HG03571 (cell line): ENCODE measurements at regions not wholly inside any gene's neighbourhood (a gene's known extent, or its start where the extent isn't known, plus 50 kb on each side); places are given as distances from the start of the nearest gene placed in this dataset.
"Not testable (repeated sequence)": the region's sequence is repeated elsewhere in the genome, so short reads cannot be mapped to it uniquely, and the experiment has no call there.

Experiments used
- ATAC-seq: cut with Tn5 transposase; IDR thresholded peaks from one replicate; pipeline ENCODE4 v1.9.1; 2021; ENCODE audit not compliant: unreplicated experiment

DNA sequence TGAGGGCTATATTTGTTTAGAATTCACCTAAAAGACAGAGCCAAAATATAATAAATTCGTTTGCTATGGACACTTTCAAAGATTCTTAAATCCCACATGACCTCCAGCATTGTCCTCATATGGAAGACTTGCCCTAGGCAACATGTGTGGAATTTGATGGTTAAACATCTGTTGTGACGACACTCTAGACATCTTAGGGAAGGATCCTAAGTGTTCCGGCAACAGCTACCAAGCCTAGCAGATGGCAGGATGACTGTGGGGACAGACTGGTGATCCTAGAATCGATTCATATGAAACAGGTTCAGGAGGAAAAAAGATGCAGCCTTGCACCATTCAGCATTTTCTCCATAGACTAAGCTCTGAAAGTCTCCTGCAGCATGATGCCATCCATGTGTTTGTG lies 77.6 kb upstream of the BACH2 start:
- ATAC-seq = no peak

- ATAC-seq = no peak
Measured at GRCh38 chr6:90372885-90373284, 76.2 kb upstream of the BACH2 start.

DNA sequence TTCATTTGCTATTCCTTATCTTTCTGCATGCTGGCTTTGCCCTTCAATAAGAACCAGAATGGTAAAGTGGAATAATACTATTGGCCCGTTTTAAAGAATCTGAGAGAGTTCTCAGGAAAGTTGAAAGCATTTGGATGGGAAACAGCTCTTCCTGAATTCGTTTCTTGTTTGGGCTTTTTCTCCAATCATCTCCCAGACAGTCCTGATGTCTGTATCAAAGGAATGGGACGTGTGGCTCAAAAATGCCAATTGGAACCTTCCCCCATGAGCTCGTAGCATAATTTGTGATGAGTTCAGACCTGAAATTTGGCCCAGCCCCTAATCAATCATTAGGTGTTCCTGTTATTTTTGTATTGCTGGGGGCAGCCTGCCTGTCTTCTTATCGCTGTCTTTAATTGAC lies 75.8 kb upstream of the BACH2 start:
- no peak for ATAC-seq

DNA sequence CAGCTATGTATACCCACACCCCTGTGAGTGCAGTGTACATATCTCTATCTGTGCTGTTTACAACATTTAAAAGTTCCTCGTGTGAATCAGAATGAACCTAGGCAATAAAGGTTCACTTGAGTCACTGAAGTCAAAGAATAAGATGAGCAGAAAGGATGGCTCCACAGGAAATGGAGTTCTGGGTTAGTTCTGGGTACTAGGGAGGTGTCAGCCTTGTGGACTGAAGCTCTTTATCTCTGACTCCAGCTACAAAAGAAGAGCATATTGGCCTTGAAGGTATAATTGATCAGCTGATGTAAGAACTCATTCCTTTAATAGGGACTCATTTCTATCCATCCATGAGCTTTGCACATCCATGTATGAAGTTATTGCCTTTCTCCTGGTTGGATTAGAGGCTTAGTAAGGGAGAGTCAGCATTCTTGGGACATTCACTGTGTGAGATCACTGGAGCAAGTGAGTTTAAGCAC lies 73.9 kb upstream of the BACH2 start:
- ATAC-seq = no peak

DNA sequence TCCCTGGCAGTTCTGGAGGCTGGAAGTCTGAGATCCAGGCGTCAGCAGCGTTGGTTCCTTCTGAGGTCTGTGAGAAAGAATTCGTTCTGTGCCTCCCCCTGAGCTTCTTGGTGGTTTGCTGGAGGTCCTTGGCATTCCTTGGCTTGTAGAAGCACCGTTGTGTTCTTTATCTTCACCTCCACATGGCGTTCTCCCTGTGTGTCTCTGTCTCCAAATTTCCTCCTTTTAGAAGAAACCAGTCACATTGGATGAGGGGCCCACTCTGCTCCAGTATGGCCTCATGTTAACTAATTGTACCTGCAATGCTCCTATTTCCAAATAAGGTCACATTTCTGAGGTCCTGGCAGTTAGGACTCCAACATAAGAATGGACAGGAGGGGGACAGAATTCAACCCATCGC lies 73.0 kb upstream of the BACH2 start:
- no peak for ATAC-seq

- ATAC-seq = peak; percentile 100
Measured at GRCh38 chr6:90369024-90369519, 72.4 kb upstream of the BACH2 start.

- ATAC-seq = no peak
Measured at GRCh38 chr6:90368601-90369000, 72.0 kb upstream of the BACH2 start.

- no peak for ATAC-seq
Measured at GRCh38 chr6:90368001-90368400, 71.4 kb upstream of the BACH2 start.

- no peak for ATAC-seq
Measured at GRCh38 chr6:90365565-90366219, 69.0 kb upstream of the BACH2 start.

GRCh38 chr6:90365002-90365401 lies 68.4 kb upstream of the BACH2 start:
- ATAC-seq = no peak

GRCh38 chr6:90364286-90364685 lies 67.6 kb upstream of the BACH2 start:
- no peak for ATAC-seq

DNA sequence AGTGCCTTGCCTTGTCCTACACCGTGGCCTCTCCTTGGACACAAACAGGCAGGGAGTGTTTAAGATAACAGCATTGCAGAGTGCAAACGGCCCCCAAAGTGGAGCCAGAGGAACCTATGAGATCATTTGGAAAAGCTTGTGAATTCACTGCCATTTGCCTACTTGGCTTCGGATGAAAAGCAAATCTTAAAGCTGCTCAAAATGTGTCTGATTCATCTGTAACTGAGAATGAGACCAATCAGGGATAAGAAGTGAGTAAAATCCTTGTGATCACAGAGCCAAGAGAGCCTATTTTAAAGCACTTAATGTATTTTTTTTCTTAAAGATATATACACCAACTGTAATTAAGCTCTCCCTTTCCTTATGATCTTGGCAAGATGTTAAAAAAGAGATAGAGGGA lies 65.7 kb upstream of the BACH2 start:
- ATAC-seq = no peak

DNA sequence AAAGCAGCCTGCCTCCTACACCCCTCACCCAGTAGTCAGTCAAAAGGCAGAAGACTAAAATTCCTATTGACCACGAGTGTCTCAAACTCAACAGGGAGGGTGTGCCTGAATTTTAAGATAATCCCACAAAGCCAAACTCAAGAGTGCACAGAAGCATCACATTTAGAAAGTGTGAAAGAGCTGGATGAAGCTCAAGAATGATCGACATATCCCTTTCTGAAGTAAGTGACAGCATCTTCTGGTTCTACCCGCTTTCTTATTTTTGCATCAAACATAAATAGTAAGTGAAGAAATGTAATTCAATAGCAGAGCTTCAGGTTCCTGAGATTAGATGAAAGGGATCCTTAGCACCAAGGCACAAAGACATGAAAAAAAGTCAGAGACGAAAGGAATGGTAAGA lies 64.5 kb upstream of the BACH2 start:
- ATAC-seq = no peak

GRCh38 chr6:90358036-90358770 lies 61.6 kb upstream of the BACH2 start:
- not testable (repeated sequence) for ATAC-seq

GRCh38 chr6:90356012-90356421 lies 59.4 kb upstream of the BACH2 start:
- no peak for ATAC-seq

DNA sequence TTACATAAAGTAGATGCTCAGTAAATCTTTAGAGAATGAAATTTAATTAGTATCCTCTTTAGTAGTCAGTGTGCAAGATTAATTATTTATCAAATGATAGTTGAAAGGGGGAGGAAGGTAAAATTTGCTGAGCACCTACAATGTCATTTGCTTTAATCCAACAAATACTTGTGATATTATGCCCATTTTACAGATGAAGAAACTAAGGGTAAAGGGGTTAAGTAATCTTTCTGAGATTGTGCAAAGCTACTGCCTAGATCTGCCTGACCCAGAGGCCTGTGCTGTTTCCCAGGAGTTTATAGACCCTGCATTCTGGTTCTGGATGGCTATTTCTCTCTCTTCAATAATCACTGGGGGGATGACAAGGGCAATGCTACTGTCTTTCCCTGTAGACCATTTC lies 58.3 kb upstream of the BACH2 start:
- no peak for ATAC-seq

DNA sequence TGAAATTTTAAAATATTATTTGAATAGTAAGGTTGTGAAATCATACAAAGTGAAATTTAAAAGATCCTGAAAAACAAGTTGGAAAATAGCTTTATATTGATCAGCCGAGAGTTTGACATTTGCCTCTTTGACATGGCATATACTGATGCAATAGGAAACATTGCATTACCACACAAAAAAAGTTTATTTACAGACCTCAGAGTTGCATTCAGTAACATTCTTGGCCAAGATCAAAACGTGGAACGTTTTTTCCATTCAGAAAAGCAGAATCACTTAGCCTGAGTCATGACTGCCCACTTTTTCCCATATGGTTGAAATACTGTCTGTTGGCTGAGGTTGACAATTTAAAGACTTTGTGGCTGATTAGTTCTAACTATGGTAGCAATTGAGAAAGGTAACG lies 55.1 kb upstream of the BACH2 start:
- ATAC-seq = no peak

GRCh38 chr6:90350689-90351554 lies 54.3 kb upstream of the BACH2 start:
- no peak for ATAC-seq

- ATAC-seq = no peak
Measured at GRCh38 chr6:90347411-90347851, 50.8 kb upstream of the BACH2 start.

- no peak for ATAC-seq
Measured at GRCh38 chr6:90346729-90347128, 50.1 kb upstream of the BACH2 start.
